CD14-positive monocyte (primary cell): ENCODE measurements at regions not wholly inside any gene's neighbourhood (a gene's known extent, or its start where the extent isn't known, plus 50 kb on each side); places are given as distances from the start of the nearest gene placed in this dataset.

ENCODE experiments used
- DNase-seq, 3 donors: peaks; one replicate each; pipeline ENCODE4 v3.0.0-alpha.2; 2011 to 2022
- H2AFZ ChIP-seq: 2 replicates; pipeline ENCODE4 v1.6.0; 2012; ENCODE audit warnings: mild to moderate bottlenecking, low read depth, low read length, inconsistent platforms; ENCODE audit not compliant: insufficient read depth, poor library complexity, severe bottlenecking
- H3K27ac ChIP-seq, 2 donors: 1 replicate in 1 of 2; 2 replicates in 1 of 2; pipeline ENCODE4 v1.5.1; 2012 to 2013; ENCODE audit warnings: low read length in 2 of 2, control low read depth in 1 of 2, inconsistent platforms in 1 of 2, low read depth in 1 of 2, mild to moderate bottlenecking in 1 of 2
- H3K27me3 ChIP-seq, 2 donors: one replicate each; pipeline versions ENCODE4 v1.6.0 to v1.6.1; 2011 to 2013; ENCODE audit warnings: low read length in 2 of 2; ENCODE audit not compliant: control insufficient read depth in 2 of 2, insufficient read depth in 2 of 2
- H3K36me3 ChIP-seq, 2 donors: replicated peaks in 1 of 2; 1 replicate in 1 of 2; 2 replicates in 1 of 2; pipeline versions ENCODE4 v1.5.1 to v1.6.1; 2012 to 2013; ENCODE audit warnings: low read length in 2 of 2, control low read depth in 1 of 2, inconsistent platforms in 1 of 2, mild to moderate bottlenecking in 1 of 2; ENCODE audit not compliant: insufficient read depth in 2 of 2, control insufficient read depth in 1 of 2
- H3K4me1 ChIP-seq, 2 donors: 1 replicate in 1 of 2; 2 replicates in 1 of 2; pipeline versions ENCODE4 v1.5.1 to v1.6.1; 2012 to 2013; ENCODE audit warnings: low read length in 2 of 2, control low read depth in 1 of 2, inconsistent platforms in 1 of 2, mild to moderate bottlenecking in 1 of 2, moderate library complexity in 1 of 2; ENCODE audit not compliant: insufficient read depth in 2 of 2, control insufficient read depth in 1 of 2
- H3K4me2 ChIP-seq: replicated peaks from 2 replicates; pipeline ENCODE3; 2012; ENCODE audit warnings: low read length, moderate library complexity, mild to moderate bottlenecking; ENCODE audit not compliant: poor library complexity, severe bottlenecking; ENCODE audit errors: extremely low read depth
- H3K4me3 ChIP-seq, 3 experiments: fragments of 200-600 bp in 1 of 3; sonication (generic) in 1 of 3; replicated peaks in 1 of 3; 1 replicate in 2 of 3; 2 replicates in 1 of 3; pipeline ENCODE4 v1.5.1; 2011 to 2013; ENCODE audit warnings: low read length in 3 of 3, mild to moderate bottlenecking in 3 of 3, control low read depth in 2 of 3, low read depth in 2 of 3, inconsistent platforms in 1 of 3, moderate library complexity in 1 of 3
- H3K79me2 ChIP-seq: 2 replicates; pipeline ENCODE4 v1.6.0; 2012; ENCODE audit warnings: mild to moderate bottlenecking, control low read depth, inconsistent platforms, low read length, moderate library complexity; ENCODE audit not compliant: insufficient read depth
- H3K9ac ChIP-seq: 2 replicates; pipeline ENCODE4 v1.6.0; 2017; ENCODE audit warnings: low read length, mild to moderate bottlenecking; ENCODE audit not compliant: insufficient read depth, poor library complexity, severe bottlenecking
- H3K9me3 ChIP-seq, 2 donors: replicated peaks in 1 of 2; 1 replicate in 1 of 2; 2 replicates in 1 of 2; pipeline versions ENCODE4 v1.5.1 to v1.6.1; 2012 to 2013; ENCODE audit warnings: low read length in 2 of 2, control low read depth in 1 of 2; ENCODE audit not compliant: control insufficient read depth in 1 of 2, insufficient read depth in 1 of 2
- H4K20me1 ChIP-seq: 2 replicates; pipeline ENCODE4 v1.6.0; 2012; ENCODE audit warnings: mild to moderate bottlenecking, low read length, control low read depth, moderate library complexity; ENCODE audit not compliant: insufficient read depth
- H3K27ac Mint-ChIP-seq, 7 donors: one replicate each; pipeline ENCODE4 v1.8.0; 2020; ENCODE audit warnings: mild to moderate bottlenecking in 7 of 7, mixed read lengths in 7 of 7, moderate library complexity in 6 of 7, inconsistent platforms in 2 of 7
- H3K27me3 Mint-ChIP-seq, 3 donors: one replicate each; pipeline ENCODE4 v1.8.0; 2021 to 2022; ENCODE audit warnings: low read depth in 3 of 3, mild to moderate bottlenecking in 3 of 3, mixed read lengths in 3 of 3, moderate library complexity in 3 of 3, inconsistent platforms in 1 of 3
- H3K36me3 Mint-ChIP-seq, 2 donors: one replicate each; pipeline ENCODE4 v1.8.0; 2020; ENCODE audit warnings: mixed read lengths in 2 of 2, inconsistent platforms in 1 of 2, mild to moderate bottlenecking in 1 of 2
- H3K4me1 Mint-ChIP-seq: one replicate; pipeline ENCODE4 v1.8.0; 2020; ENCODE audit warnings: mild to moderate bottlenecking, mixed read lengths
- H3K4me3 Mint-ChIP-seq, 2 donors: one replicate each; pipeline ENCODE4 v1.8.0; 2020; ENCODE audit warnings: mild to moderate bottlenecking in 2 of 2, mixed read lengths in 2 of 2, moderate library complexity in 1 of 2
- H3K9me3 Mint-ChIP-seq, 7 donors: one replicate each; pipeline ENCODE4 v1.8.0; 2020 to 2022; ENCODE audit warnings: mixed read lengths in 7 of 7, mild to moderate bottlenecking in 6 of 7, moderate library complexity in 6 of 7, inconsistent platforms in 2 of 7
- WGBS: methylation state at CpG from one replicate; pipeline ENCODE4 v1.1.5; 2013; ENCODE audit warnings: missing lambda C conversion rate; ENCODE audit not compliant: insufficient coverage; 5-methylcytosine and 5-hydroxymethylcytosine counted together
- intact Hi-C, 2 donors: fragments of 100-400 bp; cut with micrococcal nuclease; formaldehyde crosslinking; loops; one replicate each; pipeline versions ENCODE4 v1.15.0 to v1.15.1; 2023
- TF ChIP-seq, protein P1 (sequence below): fragments of 200-600 bp; IDR thresholded peaks from one replicate; pipeline ENCODE4 v1.8.0; 2022; ENCODE audit warnings: antibody characterized with exemption, mild to moderate bottlenecking

DNA sequence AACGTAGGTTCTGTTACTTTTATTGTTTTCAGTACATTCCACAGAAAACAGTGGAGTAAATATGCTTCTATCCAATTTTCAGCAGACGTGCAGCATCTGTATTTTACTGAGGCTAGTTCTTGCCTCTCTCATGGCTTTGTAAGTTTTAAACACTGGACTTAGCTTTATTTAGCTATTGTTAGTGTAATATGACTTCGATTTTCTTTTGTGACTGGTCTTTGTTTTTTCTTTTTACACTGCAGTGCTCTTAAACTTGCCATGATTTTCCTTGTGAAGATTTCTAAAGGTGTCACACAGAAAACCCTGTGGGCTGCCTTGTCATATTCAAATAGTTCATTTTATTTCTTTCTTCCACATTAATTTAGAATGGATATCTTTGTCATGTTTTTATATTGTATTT lies 1234.9 kb upstream of the CITED2 start:
- no peak overlapping the region for H3K4me2 ChIP-seq
- Mint-ChIP-seq H3K9me3 (peaks cover 0 to 12% (median 0%) of the 10 kb centered on the region in 7 donors), H3K4me1 (no peaks in the 10 kb centered on the region), H3K36me3 (no peaks in the 10 kb centered on the region), H3K27ac (no peak overlapping the region), H3K4me3 (no peak overlapping the region), H3K27me3 (no peaks in the 10 kb centered on the region)
- intact Hi-C loops: no loop called here
- no peaks in the 10 kb centered on the region for H3K27me3 ChIP-seq
- no peaks in the 10 kb centered on the region for H3K79me2 ChIP-seq
- no CpG with 5 or more reads among the region's 3 CpGs for WGBS
- TF ChIP-seq, protein P1, sequence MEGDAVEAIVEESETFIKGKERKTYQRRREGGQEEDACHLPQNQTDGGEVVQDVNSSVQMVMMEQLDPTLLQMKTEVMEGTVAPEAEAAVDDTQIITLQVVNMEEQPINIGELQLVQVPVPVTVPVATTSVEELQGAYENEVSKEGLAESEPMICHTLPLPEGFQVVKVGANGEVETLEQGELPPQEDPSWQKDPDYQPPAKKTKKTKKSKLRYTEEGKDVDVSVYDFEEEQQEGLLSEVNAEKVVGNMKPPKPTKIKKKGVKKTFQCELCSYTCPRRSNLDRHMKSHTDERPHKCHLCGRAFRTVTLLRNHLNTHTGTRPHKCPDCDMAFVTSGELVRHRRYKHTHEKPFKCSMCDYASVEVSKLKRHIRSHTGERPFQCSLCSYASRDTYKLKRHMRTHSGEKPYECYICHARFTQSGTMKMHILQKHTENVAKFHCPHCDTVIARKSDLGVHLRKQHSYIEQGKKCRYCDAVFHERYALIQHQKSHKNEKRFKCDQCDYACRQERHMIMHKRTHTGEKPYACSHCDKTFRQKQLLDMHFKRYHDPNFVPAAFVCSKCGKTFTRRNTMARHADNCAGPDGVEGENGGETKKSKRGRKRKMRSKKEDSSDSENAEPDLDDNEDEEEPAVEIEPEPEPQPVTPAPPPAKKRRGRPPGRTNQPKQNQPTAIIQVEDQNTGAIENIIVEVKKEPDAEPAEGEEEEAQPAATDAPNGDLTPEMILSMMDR: no peak
- no peak overlapping the region for H3K4me3 ChIP-seq
- no peak overlapping the region for H2AFZ ChIP-seq
- no peak for DNase-seq
- no peaks in the 10 kb centered on the region for H3K36me3 ChIP-seq
- H3K9me3 ChIP-seq: no peaks in the 10 kb centered on the region
- no peaks in the 10 kb centered on the region for H3K4me1 ChIP-seq
- no peaks in the 10 kb centered on the region for H4K20me1 ChIP-seq
- H3K27ac ChIP-seq: no peak overlapping the region
- no peak overlapping the region for H3K9ac ChIP-seq

DNA sequence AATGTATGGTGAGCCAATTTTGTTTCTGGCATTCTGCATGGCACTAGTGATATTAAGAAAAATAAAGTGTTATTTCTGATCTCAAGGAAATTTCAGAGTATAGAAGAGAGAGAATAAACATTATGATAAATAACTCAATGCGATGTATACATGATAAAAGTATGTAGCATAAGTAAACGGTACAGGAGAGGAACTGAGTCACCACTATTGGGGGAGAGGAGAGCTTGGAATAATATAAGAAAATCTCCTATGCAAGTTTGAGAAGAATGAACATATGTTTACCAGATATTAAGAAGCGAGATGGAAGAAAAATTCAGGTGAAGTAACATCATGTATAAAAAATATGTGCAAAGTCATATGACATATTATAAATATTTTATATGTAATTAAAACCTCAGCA lies 1230.3 kb upstream of the CITED2 start:
- Histone ChIP-seq H2AFZ (no peak overlapping the region), H3K27me3 (no peaks in the 10 kb centered on the region), H4K20me1 (no peaks in the 10 kb centered on the region), H3K4me1 (no peaks in the 10 kb centered on the region), H3K4me3 (no peak overlapping the region), H3K36me3 (no peaks in the 10 kb centered on the region), H3K9ac (no peak overlapping the region), H3K4me2 (no peak overlapping the region), H3K27ac (no peak overlapping the region), H3K79me2 (no peaks in the 10 kb centered on the region), H3K9me3 (no peaks in the 10 kb centered on the region)
- Mint-ChIP-seq H3K9me3 (peaks cover 0 to 6% (median 0%) of the 10 kb centered on the region in 7 donors), H3K27me3 (no peaks in the 10 kb centered on the region), H3K36me3 (no peaks in the 10 kb centered on the region), H3K4me1 (no peaks in the 10 kb centered on the region), H3K4me3 (no peak overlapping the region), H3K27ac (no peak overlapping the region)
- intact Hi-C loops: no loop called here
- WGBS: no CpG with 5 or more reads among the region's 3 CpGs
- TF ChIP-seq, protein P1: no peak
- DNase-seq: no peak
